Esophagus muscularis mucosa (tissue), 3 donors: ENCODE measurements at regions not wholly inside any gene's neighbourhood (a gene's known extent, or its start where the extent isn't known, plus 50 kb on each side); places are given as distances from the start of the nearest gene placed in this dataset.

Source experiments
- CTCF ChIP-seq, 3 experiments: fragments of 200-600 bp in 2 of 3; fragments of 450-650 bp in 1 of 3; sonication (generic) in 2 of 3; IDR thresholded peaks; one replicate each; pipeline ENCODE4 v1.5.1; 2017 to 2019; ENCODE audit warnings: antibody characterized with exemption in 3 of 3, mild to moderate bottlenecking in 2 of 3, moderate library complexity in 1 of 3
- POLR2A ChIP-seq: fragments of 450-650 bp; IDR thresholded peaks from one replicate; pipeline ENCODE4 v1.6.1; 2017; ENCODE audit warnings: antibody characterized with exemption, moderate library complexity, mild to moderate bottlenecking, low read depth
- POLR2AphosphoS5 ChIP-seq, 2 donors: sonication (generic); formaldehyde crosslinking; IDR thresholded peaks; one replicate each; pipeline ENCODE4 v1.6.1; 2017; ENCODE audit warnings: antibody characterized with exemption in 2 of 2

- TF ChIP-seq CTCF (IDR thresholded peaks at IDR 0.05) (no peak), POLR2AphosphoS5 (IDR thresholded peaks at IDR 0.05) (no peak), POLR2A (no peak)
Observed at GRCh38 chr11:98531576-98531975, 489.2 kb upstream of the CNTN5 start.
